ENCODE measurements at regions not wholly inside any gene's neighbourhood (a gene's known extent, or its start where the extent isn't known, plus 50 kb on each side); places are given as distances from the start of the nearest gene placed in this dataset.

GRCh38 chr6:142621822-142622221 is 320.0 kb downstream of the ADGRG6 start:
- TF ChIP-seq CTCF (IDR thresholded peaks at IDR 0.05) (no peak), POLR2A (IDR thresholded peaks at IDR 0.05) (no peak)

Measured in adrenal gland (tissue), 5 donors.